ENCODE measurements at regions not wholly inside any gene's neighbourhood (a gene's known extent, or its start where the extent isn't known, plus 50 kb on each side); places are given as distances from the start of the nearest gene placed in this dataset.

- CTCF ChIA-PET = no interaction called here
- no TSS peak for BruUV-seq (replicated peaks)
- H2AK5ac ChIP-seq (ENCODE audit: low read depth, low read length) = no peak overlapping the region
Measured at GRCh38 chr1:157364612-157365011, 187.7 kb downstream of the FCRL5 start.

More at GRCh38 chr1:157364612-157365011, 187.7 kb downstream of the FCRL5 start:
- POLR2A ChIA-PET (ENCODE audit: unreplicated experiment) = no interaction called here
- Histone ChIP-seq H3K9me3 (ENCODE audit: control insufficient read depth, insufficient read depth, low read length) (no peaks in the 10 kb centered on the region), H2BK15ac (ENCODE audit: low read depth, low read length) (no peak overlapping the region), H3K9ac (ENCODE audit: low read depth, low read length) (no peak overlapping the region), H2BK5ac (ENCODE audit: low read depth, low read length, poor library complexity, severe bottlenecking) (no peak overlapping the region), H3K27me3 (ENCODE audit: control insufficient read depth, insufficient read depth, low read length) (no peaks in the 10 kb centered on the region), H2AFZ (replicated peaks; ENCODE audit: low read length, poor library complexity) (no peak overlapping the region), H3K4ac (ENCODE audit: low read depth, low read length) (no peak overlapping the region), H3K27ac (ENCODE audit: insufficient read depth, low read length) (no peak overlapping the region), H3K4me3 (ENCODE audit: insufficient read depth, low read depth, low read length) (no peak overlapping the region), H3K79me1 (ENCODE audit: low read depth in 1 of 2, low read length in 2 of 2) (no peaks in the 10 kb centered on the region), H2BK20ac (ENCODE audit: low read depth, low read length) (no peak overlapping the region), H4K5ac (ENCODE audit: low read depth, low read length) (no peak overlapping the region), H3K23ac (ENCODE audit: low read depth, low read length) (no peak overlapping the region), H3K4me1 (ENCODE audit: control insufficient read depth, insufficient read depth, low read length) (no peaks in the 10 kb centered on the region), H4K8ac (ENCODE audit: low read depth in 2 of 2, low read length in 2 of 2) (no peak overlapping the region), H2BK120ac (ENCODE audit: low read depth, low read length) (no peak overlapping the region), H3K14ac (replicated peaks; ENCODE audit: low read depth, low read length) (no peak overlapping the region), H3K9me1 (ENCODE audit: insufficient read depth, low read length) (no peaks in the 10 kb centered on the region), H4K91ac (ENCODE audit: insufficient read depth, low read depth, low read length) (no peak overlapping the region), H3K18ac (ENCODE audit: low read depth, low read length) (no peak overlapping the region), H4K20me1 (ENCODE audit: insufficient read depth, low read length) (no peaks in the 10 kb centered on the region), H3K56ac (ENCODE audit: extremely low read depth, insufficient read depth, low read length) (no peak overlapping the region), H2AK9ac (replicated peaks; ENCODE audit: low read depth, low read length, poor library complexity) (no peak overlapping the region), H3K4me2 (ENCODE audit: low read depth, low read length) (no peak overlapping the region), H3K36me3 (ENCODE audit: control insufficient read depth, insufficient read depth, low read length) (no peaks in the 10 kb centered on the region)
- dilution Hi-C loops (cut with HindIII; ENCODE audit: low sequenced_read_pairs, unreplicated experiment) = no loop called here
- TF ChIP-seq, protein P1, sequence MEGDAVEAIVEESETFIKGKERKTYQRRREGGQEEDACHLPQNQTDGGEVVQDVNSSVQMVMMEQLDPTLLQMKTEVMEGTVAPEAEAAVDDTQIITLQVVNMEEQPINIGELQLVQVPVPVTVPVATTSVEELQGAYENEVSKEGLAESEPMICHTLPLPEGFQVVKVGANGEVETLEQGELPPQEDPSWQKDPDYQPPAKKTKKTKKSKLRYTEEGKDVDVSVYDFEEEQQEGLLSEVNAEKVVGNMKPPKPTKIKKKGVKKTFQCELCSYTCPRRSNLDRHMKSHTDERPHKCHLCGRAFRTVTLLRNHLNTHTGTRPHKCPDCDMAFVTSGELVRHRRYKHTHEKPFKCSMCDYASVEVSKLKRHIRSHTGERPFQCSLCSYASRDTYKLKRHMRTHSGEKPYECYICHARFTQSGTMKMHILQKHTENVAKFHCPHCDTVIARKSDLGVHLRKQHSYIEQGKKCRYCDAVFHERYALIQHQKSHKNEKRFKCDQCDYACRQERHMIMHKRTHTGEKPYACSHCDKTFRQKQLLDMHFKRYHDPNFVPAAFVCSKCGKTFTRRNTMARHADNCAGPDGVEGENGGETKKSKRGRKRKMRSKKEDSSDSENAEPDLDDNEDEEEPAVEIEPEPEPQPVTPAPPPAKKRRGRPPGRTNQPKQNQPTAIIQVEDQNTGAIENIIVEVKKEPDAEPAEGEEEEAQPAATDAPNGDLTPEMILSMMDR (conservative IDR thresholded peaks at IDR 0.05; ENCODE audit: low read depth, low read length) = no peak
- TF ChIP-seq USF2 (IDR thresholded peaks at IDR 0.05; ENCODE audit: low read depth, low read length) (no peak), BHLHE40 (IDR thresholded peaks at IDR 0.05; ENCODE audit: low read depth, low read length) (no peak), ELK1 (IDR thresholded peaks at IDR 0.05; ENCODE audit: borderline replicate concordance, low read depth, low read length) (no peak), NFE2L2 (IDR thresholded peaks at IDR 0.05; ENCODE audit: low read depth, low read length) (no peak), MXI1 (IDR thresholded peaks at IDR 0.05; ENCODE audit: borderline replicate concordance, low read depth, low read length) (no peak), MAZ (IDR thresholded peaks at IDR 0.05; ENCODE audit: borderline replicate concordance, low read depth, low read length) (no peak), POLR2A (IDR thresholded peaks at IDR 0.05; ENCODE audit: low read depth, low read length) (no peak), SMC3 (IDR thresholded peaks at IDR 0.05; ENCODE audit: low read depth, low read length) (no peak), FOS (IDR thresholded peaks at IDR 0.05; ENCODE audit: low read depth, low read length) (no peak), CHD1 (IDR thresholded peaks at IDR 0.05; ENCODE audit: low read depth, low read length) (no peak), RFX5 (IDR thresholded peaks at IDR 0.05; ENCODE audit: low read depth, low read length) (no peak), RAD21 (IDR thresholded peaks at IDR 0.05; ENCODE audit: low read length) (no peak)
- no CpG with 5 or more reads among the region's 3 CpGs for WGBS, 2 experiments (ENCODE audit: extremely low coverage in 2 of 2, insufficient read length in 1 of 2)
- intact Hi-C loops (cut with micrococcal nuclease) = loop anchor here (10.0 kb wide), 1 partner anchor 270 kb away; the partner anchor contains the start of gene ETV3L
- in situ Hi-C loops (cut with MboI; ENCODE audit: low sequenced_read_pairs) = loop anchor here (5.0 to 25.0 kb wide), 2 partner anchors 123 to 773 kb away; a partner anchor contains a TSS
- DNase-seq = no peak
- ATAC-seq (ENCODE audit: low read depth) = no peak
